Fibroblast of lung (primary cell): ENCODE measurements at regions not wholly inside any gene's neighbourhood (a gene's known extent, or its start where the extent isn't known, plus 50 kb on each side); places are given as distances from the start of the nearest gene placed in this dataset.

Experiments
- CTCF ChIP-seq, 2 donors: IDR thresholded peaks in 1 of 2; conservative IDR thresholded peaks in 1 of 2; 1 replicate in 1 of 2; 2 replicates in 1 of 2; pipeline ENCODE4 v1.5.1; 2011 to 2012; ENCODE audit warnings: low read length in 2 of 2, control low read depth in 1 of 2, inconsistent platforms in 1 of 2, low read depth in 1 of 2, mild to moderate bottlenecking in 1 of 2
- EZH2 ChIP-seq: IDR thresholded peaks from 2 replicates; pipeline ENCODE4 v1.5.1; 2012; ENCODE audit warnings: low read length, control low read depth, mild to moderate bottlenecking; ENCODE audit errors: missing control alignments

- TF ChIP-seq CTCF (conservative IDR thresholded peaks at IDR 0.05 in 1 of 2, IDR thresholded peaks at IDR 0.05 in 1 of 2; ENCODE audit: low read depth in 1 of 2, low read length in 2 of 2): no peak
- no peak for TF ChIP-seq EZH2
These were observed 654.2 kb downstream of the TLE1 start for GRCh38 chr9:81035171-81035570.
